IMR-90 (cell line): ENCODE measurements at regions not wholly inside any gene's neighbourhood (a gene's known extent, or its start where the extent isn't known, plus 50 kb on each side); places are given as distances from the start of the nearest gene placed in this dataset.

Experiments used
- ATAC-seq: fragments of 200-7000 bp; cut with Tn5 transposase; 2 replicates; pipeline ENCODE4 v1.9.1; 2020; ENCODE audit warnings: low read depth, mild to moderate bottlenecking, moderate library complexity
- BruUV-seq: library from RNA; stranded (reverse); fragments of 400-500 nt; replicated peaks from 2 replicates; lab custom pipeline; 2021; lab: Mats Ljungman, UMichigan
- CTCF ChIA-PET: fragments of 300-600 bp; formaldehyde crosslinking; extraction: SDS; loops from one replicate; lab custom pipeline; 2021; ENCODE audit warnings: antibody characterized with exemption; lab: Yijun Ruan, JAX
- POLR2A ChIA-PET: fragments of 300-600 bp; sonication (Branson Sonifier 250); formaldehyde crosslinking; loops from one replicate; lab custom pipeline; 2022; ENCODE audit warnings: antibody characterized with exemption; ENCODE audit not compliant: unreplicated experiment; lab: Charles Lee
- DNase-seq: peaks from one replicate; pipeline ENCODE4 v3.0.0; 2013
- H2AFZ ChIP-seq: replicated peaks from 2 replicates; pipeline ENCODE3; 2013; ENCODE audit warnings: low read length, mild to moderate bottlenecking; ENCODE audit not compliant: poor library complexity
- H2AK5ac ChIP-seq: 2 replicates; pipeline ENCODE4 v1.6.1; 2013; ENCODE audit warnings: low read depth, low read length, inconsistent platforms
- H2AK9ac ChIP-seq: replicated peaks from 2 replicates; pipeline ENCODE3; 2013; ENCODE audit warnings: mild to moderate bottlenecking, low read depth, low read length, moderate library complexity; ENCODE audit not compliant: poor library complexity
- H2BK120ac ChIP-seq: 2 replicates; pipeline ENCODE4 v1.6.1; 2013; ENCODE audit warnings: low read depth, low read length, inconsistent platforms
- H2BK15ac ChIP-seq: 3 replicates; pipeline ENCODE4 v1.6.1; 2013; ENCODE audit warnings: low read depth, low read length, inconsistent platforms
- H2BK20ac ChIP-seq: 2 replicates; pipeline ENCODE4 v1.6.1; 2013; ENCODE audit warnings: low read depth, mild to moderate bottlenecking, inconsistent platforms, low read length, moderate library complexity
- H2BK5ac ChIP-seq: 2 replicates; pipeline ENCODE4 v1.6.1; 2013; ENCODE audit warnings: mild to moderate bottlenecking, low read depth, low read length, inconsistent platforms; ENCODE audit not compliant: poor library complexity, severe bottlenecking
- H3K14ac ChIP-seq: replicated peaks from 2 replicates; pipeline ENCODE4 v1.6.1; 2013; ENCODE audit warnings: low read depth, low read length, inconsistent platforms
- H3K18ac ChIP-seq: 2 replicates; pipeline ENCODE4 v1.6.1; 2013; ENCODE audit warnings: low read depth, low read length, control low read depth
- H3K23ac ChIP-seq: 2 replicates; pipeline ENCODE4 v1.6.1; 2013; ENCODE audit warnings: low read depth, low read length, inconsistent platforms
- H3K27ac ChIP-seq: 2 replicates; pipeline ENCODE4 v1.5.1; 2013; ENCODE audit warnings: mild to moderate bottlenecking, control low read depth, low read length; ENCODE audit not compliant: insufficient read depth
- H3K27me3 ChIP-seq: 2 replicates; pipeline ENCODE4 v1.6.1; 2013; ENCODE audit warnings: low read length; ENCODE audit not compliant: control insufficient read depth, insufficient read depth
- H3K36me3 ChIP-seq: 2 replicates; pipeline ENCODE4 v1.6.1; 2013; ENCODE audit warnings: low read length, mixed read lengths; ENCODE audit not compliant: control insufficient read depth, insufficient read depth
- H3K4ac ChIP-seq: 2 replicates; pipeline ENCODE4 v1.6.1; 2013; ENCODE audit warnings: low read depth, low read length, inconsistent platforms
- H3K4me1 ChIP-seq: 2 replicates; pipeline ENCODE4 v1.6.1; 2013; ENCODE audit warnings: low read length, mixed read lengths; ENCODE audit not compliant: control insufficient read depth, insufficient read depth
- H3K4me2 ChIP-seq: 2 replicates; pipeline ENCODE4 v1.6.1; 2013; ENCODE audit warnings: low read depth, mild to moderate bottlenecking, control low read depth, low read length, moderate library complexity
- H3K4me3 ChIP-seq: 2 replicates; pipeline ENCODE4 v1.5.1; 2013; ENCODE audit warnings: low read depth, mild to moderate bottlenecking, control low read depth, low read length, moderate library complexity; ENCODE audit not compliant: insufficient read depth
- H3K56ac ChIP-seq: 2 replicates; pipeline ENCODE4 v1.6.1; 2013; ENCODE audit warnings: low read length, inconsistent platforms; ENCODE audit not compliant: insufficient read depth; ENCODE audit errors: extremely low read depth
- H3K79me1 ChIP-seq, 2 experiments: 2 replicates each; pipeline ENCODE4 v1.6.1; 2013; ENCODE audit warnings: low read length in 2 of 2, inconsistent platforms in 1 of 2, low read depth in 1 of 2
- H3K9ac ChIP-seq: 2 replicates; pipeline ENCODE4 v1.6.1; 2013; ENCODE audit warnings: low read depth, low read length, control low read depth
- H3K9me1 ChIP-seq: 2 replicates; pipeline ENCODE4 v1.6.1; 2013; ENCODE audit warnings: low read length, inconsistent platforms; ENCODE audit not compliant: insufficient read depth
- H3K9me3 ChIP-seq: 2 replicates; pipeline ENCODE4 v1.6.1; 2013; ENCODE audit warnings: low read length; ENCODE audit not compliant: control insufficient read depth, insufficient read depth
- H4K20me1 ChIP-seq: 2 replicates; pipeline ENCODE4 v1.6.1; 2013; ENCODE audit warnings: low read length, inconsistent platforms; ENCODE audit not compliant: insufficient read depth
- H4K5ac ChIP-seq: 2 replicates; pipeline ENCODE4 v1.6.1; 2013; ENCODE audit warnings: mild to moderate bottlenecking, low read depth, low read length, control low read depth
- H4K8ac ChIP-seq, 2 experiments: 2 replicates each; pipeline ENCODE4 v1.6.1; 2013; ENCODE audit warnings: low read depth in 2 of 2, low read length in 2 of 2, control low read depth in 1 of 2, inconsistent platforms in 1 of 2
- H4K91ac ChIP-seq: 2 replicates; pipeline ENCODE4 v1.6.1; 2013; ENCODE audit warnings: low read depth, low read length, inconsistent platforms; ENCODE audit not compliant: insufficient read depth
- BHLHE40 ChIP-seq: fragments of 150-350 bp; IDR thresholded peaks from 2 replicates; pipeline ENCODE4 v1.6.1; 2016; ENCODE audit warnings: mild to moderate bottlenecking, low read depth, low read length
- CEBPB ChIP-seq: IDR thresholded peaks from 2 replicates; pipeline ENCODE4 v1.6.1; 2012; ENCODE audit warnings: low read depth, low read length, improper control_type of control experiment
- WGBS, 2 experiments: methylation state at CpG; one replicate each; pipeline versions ENCODE4 v1.1.5 to v1.1.7; 2013; ENCODE audit warnings: missing lambda C conversion rate in 2 of 2; ENCODE audit not compliant: insufficient read length in 1 of 2; ENCODE audit errors: extremely low coverage in 2 of 2; 5-methylcytosine and 5-hydroxymethylcytosine counted together
- dilution Hi-C: fragments of 300-500 bp; cut with HindIII; formaldehyde crosslinking; loops from one replicate; pipeline ENCODE4 v1.14.3; 2018; ENCODE audit warnings: low sequenced_read_pairs; ENCODE audit not compliant: unreplicated experiment
- in situ Hi-C: fragments of 300-500 bp; cut with MboI; formaldehyde crosslinking; loops from 3 replicates; pipeline ENCODE4 v1.14.3; 2019; ENCODE audit warnings: low sequenced_read_pairs, inconsistent platforms, mixed read lengths
- intact Hi-C: fragments of 100-400 bp; cut with micrococcal nuclease; formaldehyde crosslinking; loops from 2 replicates; pipeline ENCODE4 v1.10.0; 2022

DNA sequence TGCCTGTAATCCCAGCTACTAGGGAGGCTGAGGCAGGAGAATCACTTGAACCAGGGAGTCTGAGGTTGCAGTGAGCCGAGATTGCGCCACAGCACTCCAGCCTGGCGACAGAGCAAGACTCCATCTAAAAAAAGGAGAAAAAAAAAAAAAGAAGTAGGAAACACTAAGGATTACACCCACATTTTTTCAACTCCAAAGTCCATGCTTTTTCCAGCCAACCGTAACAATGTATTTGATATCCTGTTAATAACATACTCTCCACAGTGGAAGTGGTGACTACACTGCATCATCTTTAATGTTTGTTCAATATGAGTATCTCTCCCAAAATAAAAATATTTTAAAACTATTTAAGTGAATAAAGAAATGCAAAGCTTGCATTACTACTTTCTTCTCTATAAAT lies 481.6 kb upstream of the ACVR2A start:
- Histone ChIP-seq H4K5ac (no peak overlapping the region), H3K4me2 (no peak overlapping the region), H3K9ac (no peak overlapping the region), H3K9me1 (no peaks in the 10 kb centered on the region), H2BK120ac (no peak overlapping the region), H2BK20ac (no peak overlapping the region), H2BK5ac (no peak overlapping the region), H3K4me3 (no peak overlapping the region), H3K27ac (no peak overlapping the region), H3K27me3 (no peaks in the 10 kb centered on the region), H4K8ac (no peak overlapping the region), H3K23ac (no peak overlapping the region), H3K14ac (no peak overlapping the region), H3K79me1 (no peaks in the 10 kb centered on the region), H2AFZ (no peak overlapping the region), H2BK15ac (no peak overlapping the region), H2AK5ac (no peak overlapping the region), H3K4ac (no peak overlapping the region), H3K36me3 (no peaks in the 10 kb centered on the region), H3K4me1 (no peaks in the 10 kb centered on the region), H3K18ac (no peak overlapping the region), H3K56ac (no peak overlapping the region), H4K20me1 (no peaks in the 10 kb centered on the region), H2AK9ac (no peak overlapping the region), H4K91ac (no peak overlapping the region), H3K9me3 (no peaks in the 10 kb centered on the region; the same call in 1 of the 2 replicates)
- DNase-seq (no peak), ATAC-seq (no peak)
- intact Hi-C loops, result no loop called here
- ChIA-PET CTCF (no interaction called here), POLR2A (no interaction called here)
- TF ChIP-seq CEBPB (no peak), BHLHE40 (no peak)
- dilution Hi-C loops, result no loop called here
- BruUV-seq, result no TSS peak
- in situ Hi-C loops, result no loop called here
- WGBS, 2 experiments, result no CpG with 5 or more reads among the region's 4 CpGs
